Gastroesophageal sphincter (tissue), 3 donors: ENCODE measurements at regions not wholly inside any gene's neighbourhood (a gene's known extent, or its start where the extent isn't known, plus 50 kb on each side); places are given as distances from the start of the nearest gene placed in this dataset.

Source experiments
- POLR2AphosphoS5 ChIP-seq: sonication (generic); formaldehyde crosslinking; IDR thresholded peaks from one replicate; pipeline ENCODE4 v1.6.1; 2017; ENCODE audit warnings: antibody characterized with exemption
- TF ChIP-seq, protein P1 (sequence below), 4 experiments: fragments of 200-600 bp in 2 of 4; fragments of 450-650 bp in 2 of 4; sonication (generic) in 1 of 4; IDR thresholded peaks; one replicate each; pipeline ENCODE4 v1.5.1; 2017 to 2019; ENCODE audit warnings: antibody characterized with exemption in 4 of 4, mild to moderate bottlenecking in 2 of 4, moderate library complexity in 2 of 4

DNA sequence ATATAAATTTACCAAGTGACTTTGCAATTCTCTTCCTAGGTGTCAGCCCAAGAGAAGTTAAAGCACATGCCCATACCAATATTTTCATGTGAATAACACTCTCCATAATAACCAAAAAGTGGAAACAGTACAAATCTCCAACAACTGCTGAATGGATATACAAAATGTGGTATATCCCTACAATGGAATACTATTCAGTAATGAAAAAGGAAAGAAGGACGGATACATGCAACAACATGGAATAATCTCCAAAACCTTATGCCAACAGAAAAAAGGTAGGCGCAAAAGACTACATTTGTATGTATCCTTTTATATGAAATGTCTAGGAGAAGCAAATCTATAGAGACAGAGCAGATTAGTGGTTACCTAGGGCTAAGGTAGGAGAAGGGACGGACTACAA lies 487.7 kb upstream of the ID4 start:
- TF ChIP-seq, protein P1, sequence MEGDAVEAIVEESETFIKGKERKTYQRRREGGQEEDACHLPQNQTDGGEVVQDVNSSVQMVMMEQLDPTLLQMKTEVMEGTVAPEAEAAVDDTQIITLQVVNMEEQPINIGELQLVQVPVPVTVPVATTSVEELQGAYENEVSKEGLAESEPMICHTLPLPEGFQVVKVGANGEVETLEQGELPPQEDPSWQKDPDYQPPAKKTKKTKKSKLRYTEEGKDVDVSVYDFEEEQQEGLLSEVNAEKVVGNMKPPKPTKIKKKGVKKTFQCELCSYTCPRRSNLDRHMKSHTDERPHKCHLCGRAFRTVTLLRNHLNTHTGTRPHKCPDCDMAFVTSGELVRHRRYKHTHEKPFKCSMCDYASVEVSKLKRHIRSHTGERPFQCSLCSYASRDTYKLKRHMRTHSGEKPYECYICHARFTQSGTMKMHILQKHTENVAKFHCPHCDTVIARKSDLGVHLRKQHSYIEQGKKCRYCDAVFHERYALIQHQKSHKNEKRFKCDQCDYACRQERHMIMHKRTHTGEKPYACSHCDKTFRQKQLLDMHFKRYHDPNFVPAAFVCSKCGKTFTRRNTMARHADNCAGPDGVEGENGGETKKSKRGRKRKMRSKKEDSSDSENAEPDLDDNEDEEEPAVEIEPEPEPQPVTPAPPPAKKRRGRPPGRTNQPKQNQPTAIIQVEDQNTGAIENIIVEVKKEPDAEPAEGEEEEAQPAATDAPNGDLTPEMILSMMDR (IDR thresholded peaks at IDR 0.05) = no peak
- no peak for TF ChIP-seq POLR2AphosphoS5
